COLO829 (cell line): ENCODE measurements at regions not wholly inside any gene's neighbourhood (a gene's known extent, or its start where the extent isn't known, plus 50 kb on each side); places are given as distances from the start of the nearest gene placed in this dataset.

Source experiments
- DNase-seq: peaks from one replicate; pipeline ENCODE4 v3.0.0; 2012; ENCODE audit warnings: low spot score

DNA sequence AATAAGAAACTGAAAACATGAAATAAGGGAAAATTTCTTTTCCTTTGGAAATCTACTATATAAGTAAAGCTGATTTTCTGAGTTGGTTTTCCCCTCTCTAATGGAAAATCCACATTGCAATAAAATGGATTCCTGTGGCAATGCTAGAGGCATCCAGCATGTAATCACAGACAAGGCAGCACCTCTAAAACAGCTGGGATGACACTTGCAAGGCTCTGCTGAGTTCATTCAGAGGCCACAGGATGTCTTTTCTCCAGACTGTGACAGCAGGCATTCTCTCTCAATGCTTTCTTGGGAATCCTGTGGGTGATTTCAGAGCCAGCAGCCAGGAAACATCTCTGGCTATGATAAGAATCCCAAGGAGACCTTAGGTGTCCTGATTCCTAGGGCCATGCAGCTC, 201.3 kb upstream of the BLID start:
- no peak for DNase-seq

DNA sequence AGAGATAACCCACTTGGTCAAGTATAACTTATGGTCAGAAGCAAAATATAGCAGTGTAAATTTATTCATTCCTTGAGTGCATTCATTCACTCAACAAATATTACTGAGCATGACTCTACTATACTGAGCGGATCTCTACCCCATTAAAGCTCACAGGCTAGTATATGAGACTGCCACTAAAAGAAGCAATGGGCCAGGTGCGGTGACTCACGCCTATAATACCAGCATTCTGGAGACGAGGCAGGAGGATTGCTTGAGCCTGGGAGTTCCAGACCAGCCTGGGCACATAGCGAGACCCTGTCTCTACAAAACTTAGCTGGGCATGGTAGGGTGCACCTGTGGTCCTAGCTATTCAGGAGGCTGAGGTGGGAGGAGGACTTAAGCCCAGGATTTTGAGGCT, 197.6 kb upstream of the BLID start:
- no peak for DNase-seq

DNA sequence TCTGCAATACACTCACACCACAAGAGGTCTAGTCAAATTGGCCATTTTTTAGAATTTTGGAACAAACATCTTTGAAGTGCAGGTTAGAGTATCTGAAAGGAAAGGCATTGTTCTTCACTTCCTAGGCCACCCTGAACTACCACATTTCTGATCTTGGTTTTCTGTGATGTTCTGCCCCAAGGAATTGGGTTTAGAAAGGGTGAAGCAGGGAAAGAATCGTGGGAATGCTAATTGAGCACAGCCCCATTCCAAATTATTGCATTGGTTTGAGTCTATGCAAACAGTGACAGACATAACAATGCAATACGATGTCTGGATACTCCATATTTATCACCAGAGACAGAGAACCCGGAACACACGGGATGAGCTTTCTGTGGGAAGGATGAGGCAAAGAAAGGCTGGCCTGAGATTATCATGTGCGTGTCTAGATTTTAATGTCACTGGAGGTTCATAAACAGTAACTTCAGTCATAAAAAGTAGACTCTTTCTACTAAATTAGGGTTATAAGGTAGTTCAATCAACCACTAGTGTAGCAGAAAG, 195.3 kb upstream of the BLID start:
- no peak for DNase-seq

DNA sequence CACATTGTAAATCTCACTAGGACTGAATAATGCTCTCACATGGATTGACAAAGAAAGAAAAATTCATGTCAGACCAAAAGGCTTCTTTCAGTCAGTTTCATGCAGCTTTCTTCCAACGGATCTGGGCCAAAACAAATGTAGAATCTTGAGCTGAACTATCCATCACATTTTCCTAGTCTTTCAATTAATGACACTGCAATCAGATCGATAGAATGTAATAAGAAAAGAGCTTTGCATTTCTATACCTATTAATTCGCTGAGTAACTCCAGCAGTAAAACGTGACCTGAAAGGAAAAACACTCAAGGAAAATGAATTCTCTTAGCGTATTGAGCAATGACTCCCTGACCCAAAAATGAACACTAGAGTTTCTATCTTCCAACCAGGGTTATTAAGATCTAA, 194.8 kb upstream of the BLID start:
- DNase-seq, result no peak

DNA sequence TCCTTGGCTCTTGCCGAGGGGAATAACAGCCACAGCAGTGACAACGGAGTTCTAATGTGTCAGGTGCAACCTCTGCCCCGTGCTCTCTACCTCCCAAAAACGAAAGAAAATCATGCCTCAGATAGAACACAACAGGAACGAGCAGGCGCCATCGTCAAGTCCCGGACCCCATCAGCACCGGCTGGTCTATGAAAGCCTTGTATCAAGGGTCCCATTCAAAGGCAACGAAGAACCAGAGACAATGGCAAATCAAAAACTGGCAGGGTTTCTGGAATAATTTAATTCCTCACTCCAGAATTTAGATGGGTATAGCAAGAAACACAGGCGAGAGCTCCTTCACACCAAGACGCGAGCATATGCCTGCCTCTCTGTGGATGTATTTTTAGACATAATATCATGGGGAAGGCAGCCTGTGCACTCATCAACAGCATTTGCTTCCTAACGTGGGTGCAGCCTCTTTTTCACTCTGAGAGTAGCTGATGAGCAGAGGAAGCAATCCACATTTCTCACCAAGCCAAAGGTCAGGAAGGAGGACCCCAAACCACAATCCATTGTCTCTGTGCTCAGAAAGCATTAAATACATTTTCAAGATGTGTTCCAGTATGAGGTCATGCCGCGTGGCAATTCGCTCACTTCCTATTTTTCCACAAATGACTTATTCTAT, 193.4 kb upstream of the BLID start:
- DNase-seq, result no peak

DNA sequence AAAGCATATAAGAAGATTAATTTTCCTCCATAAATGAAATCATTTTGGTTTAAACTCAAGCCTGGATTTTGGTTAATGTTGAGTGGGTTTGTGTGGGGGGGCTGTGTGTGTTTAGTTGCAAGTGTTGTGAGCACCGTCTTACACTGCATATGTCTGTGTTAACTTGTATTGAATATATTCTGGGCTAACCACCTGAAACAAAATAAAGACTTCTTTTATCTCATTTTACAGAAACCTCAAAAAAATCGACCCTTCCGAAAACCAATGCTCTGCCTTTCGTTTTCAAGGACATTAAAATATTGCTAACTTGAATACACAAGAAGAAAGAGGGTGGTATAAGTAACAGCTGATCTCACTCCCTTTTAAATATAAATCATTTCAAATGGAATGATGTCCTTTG, 192.2 kb upstream of the BLID start:
- no peak for DNase-seq

DNA sequence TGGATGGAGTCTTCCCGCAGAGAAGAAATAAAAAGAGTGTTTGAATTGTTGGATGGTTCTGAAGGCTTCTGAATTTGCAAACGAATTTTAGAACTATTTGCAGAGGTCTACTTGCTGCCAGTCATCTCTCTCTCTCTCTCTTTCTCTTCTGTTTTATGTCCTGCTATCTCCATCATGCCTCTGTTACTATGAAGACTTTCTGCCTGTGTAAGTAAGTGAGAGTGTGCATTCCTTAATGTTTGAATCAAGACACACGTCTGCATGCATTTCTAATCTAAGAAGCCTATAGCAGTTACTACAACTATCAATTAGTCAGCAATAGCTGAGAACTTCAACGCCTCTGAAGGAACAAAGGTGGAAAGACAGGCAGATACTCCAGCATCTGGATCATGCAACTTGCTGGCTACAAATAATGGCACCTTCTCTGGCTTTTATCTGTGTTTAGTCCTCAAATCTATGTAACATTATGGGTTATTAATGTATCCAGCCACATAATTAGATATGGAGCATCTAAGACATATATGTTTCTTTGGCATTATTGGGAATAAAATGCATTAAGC, 191.5 kb upstream of the BLID start:
- no peak for DNase-seq

DNA sequence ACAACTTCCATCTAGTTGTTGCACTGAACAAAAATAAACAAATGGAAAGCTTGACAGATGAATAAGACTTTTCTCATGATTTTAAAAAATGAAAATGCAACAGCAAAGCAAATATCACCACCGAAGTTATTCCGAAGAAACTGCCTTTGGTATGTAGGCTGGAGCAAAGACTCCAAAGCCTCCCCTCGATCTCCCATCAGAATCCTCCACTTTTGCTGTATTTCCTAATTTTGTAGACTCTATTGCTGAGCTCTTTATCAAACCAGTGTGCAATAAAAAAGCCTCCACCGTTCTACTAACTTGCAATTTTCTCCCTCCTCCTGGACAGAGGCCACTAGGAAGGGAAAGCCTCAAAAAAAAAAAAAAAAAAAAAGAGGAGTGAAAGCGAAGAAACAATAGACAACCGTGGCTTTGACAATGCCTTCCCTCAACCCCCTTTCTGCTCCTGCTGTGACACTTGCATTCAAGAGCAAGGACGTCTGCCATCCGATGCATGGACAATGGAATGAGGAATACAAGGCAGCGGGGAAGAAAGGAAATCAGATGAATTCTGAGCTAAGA, 190.9 kb upstream of the BLID start:
- DNase-seq, result no peak

DNA sequence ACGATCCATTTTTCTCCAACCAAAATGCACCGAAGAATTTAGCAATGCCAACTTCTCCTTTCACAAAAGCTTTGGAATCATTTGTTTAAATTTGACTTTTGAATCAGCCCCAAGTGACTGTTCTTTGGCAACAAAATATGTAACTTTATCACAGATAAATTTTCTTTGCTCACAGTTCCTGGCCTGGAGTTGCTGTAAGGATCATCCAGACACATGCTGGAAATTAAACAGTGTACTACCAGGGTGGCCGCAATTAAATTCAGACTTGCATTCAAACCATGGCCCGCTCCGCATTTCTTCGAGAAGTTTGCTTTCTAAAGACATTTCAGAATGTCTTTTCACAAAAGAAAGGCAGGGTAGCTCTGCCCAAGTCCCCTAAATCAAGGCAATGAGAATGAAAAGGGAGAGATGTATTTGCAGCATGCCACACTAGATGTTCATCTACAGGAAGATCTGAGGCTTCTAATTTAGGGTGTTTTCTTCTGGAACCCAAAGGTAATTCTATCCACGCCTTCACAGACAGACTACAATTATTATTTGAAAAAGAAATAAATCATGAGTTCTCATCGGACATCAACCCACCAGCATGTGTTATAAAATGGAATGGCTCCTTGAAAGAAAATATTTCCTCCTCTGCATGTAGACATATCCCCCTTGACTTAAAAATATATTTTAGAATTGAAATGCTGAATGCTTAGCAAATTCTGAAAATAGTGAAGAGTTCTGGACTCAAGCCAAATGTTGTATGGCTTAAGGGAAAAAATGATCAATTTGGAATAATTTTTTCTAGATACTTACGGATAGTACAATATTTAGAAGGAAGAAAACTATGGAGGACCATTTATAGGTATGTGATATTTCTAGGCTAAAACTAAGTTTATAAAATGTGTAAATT, 189.7 kb upstream of the BLID start:
- no peak for DNase-seq

DNA sequence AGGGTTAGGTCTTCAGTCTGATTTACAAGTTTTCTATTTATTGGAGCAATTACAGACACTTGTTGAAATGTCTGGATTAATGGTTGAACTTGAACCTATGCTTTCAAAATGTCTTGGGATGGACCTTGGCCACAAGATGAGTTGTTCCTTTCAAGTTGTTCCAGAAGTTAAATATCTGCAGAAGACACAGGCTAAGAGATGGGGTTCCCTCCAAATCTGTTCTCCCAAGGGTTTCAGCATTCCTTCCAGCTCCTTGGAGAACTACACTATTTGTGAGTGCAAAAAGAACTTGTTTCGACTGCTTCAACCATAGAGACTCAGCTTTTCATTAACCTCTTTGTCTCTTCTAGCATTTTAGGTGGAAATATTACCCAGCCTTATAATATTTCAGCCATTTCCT, 189.0 kb upstream of the BLID start:
- no peak for DNase-seq

DNA sequence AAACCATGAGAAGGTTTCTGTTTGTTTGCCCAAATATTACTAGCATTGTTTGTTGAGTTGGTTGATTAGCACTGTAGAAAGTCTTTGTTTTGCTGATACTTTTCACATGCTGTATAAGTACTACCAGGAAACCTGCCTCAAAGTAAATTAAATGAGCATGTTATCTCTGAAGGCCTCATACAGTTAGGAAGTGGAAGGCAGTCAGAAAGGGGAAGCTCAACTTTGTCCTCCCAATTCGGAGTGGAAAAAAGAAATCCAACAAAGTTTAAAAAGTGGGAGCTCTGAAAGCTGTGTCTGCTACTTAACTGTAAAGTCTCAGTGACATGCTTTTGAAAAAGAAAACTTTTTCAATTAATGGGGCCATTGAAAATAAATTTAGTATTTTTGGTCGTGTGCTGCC, 188.3 kb upstream of the BLID start:
- no peak for DNase-seq

DNA sequence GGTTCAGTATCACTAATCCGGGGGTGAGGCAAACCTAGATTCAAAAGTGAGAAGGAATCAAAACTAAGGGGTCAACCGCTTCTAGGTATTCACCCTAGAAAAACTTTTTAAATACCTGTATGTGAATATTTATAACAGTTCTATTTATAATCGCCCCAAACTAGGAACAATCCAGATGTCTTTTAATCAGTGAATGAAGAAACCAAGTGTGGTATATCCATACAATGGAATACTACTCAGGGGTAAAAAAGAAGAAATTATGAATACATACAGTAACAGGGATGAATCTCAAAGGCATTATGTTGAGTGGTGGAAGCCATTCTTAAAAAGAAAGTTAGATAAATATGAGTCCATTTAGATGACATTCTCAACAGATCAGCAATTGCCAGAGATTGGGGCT, 178.0 kb upstream of the BLID start:
- DNase-seq, result no peak

DNA sequence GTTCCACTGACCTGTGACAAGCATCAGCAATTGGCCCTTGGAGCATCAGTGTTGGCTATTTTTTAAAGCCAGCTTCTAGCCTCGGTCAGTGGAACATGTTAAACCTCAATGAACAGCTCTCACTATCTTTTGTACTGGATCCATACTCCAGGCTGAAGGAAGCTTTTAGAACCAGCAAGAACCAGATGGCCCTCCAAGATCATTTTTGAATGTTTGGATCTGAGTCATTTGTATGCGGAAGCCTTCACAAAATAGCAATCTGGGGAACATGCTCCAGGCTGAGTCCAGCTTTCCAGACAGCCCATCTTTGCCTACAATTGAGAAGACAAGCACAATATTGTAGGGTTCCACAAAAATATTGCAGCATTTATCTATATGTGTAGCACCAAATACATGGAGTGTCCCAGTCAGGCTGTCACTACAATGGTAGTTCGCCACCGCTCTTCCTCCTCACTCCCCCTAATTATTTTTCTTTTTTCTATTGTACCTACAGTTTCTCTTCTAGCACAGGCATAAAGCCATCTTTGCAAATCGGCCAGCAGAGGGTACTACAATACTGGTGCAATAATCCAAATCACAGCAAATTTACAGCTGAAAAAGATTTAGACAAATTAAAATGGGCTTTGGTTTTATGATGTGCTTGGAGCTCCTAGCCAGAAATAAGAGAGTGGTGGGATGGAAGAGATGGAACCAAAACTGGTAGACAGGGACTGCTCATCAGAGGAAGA, 177.4 kb upstream of the BLID start:
- DNase-seq, result no peak

DNA sequence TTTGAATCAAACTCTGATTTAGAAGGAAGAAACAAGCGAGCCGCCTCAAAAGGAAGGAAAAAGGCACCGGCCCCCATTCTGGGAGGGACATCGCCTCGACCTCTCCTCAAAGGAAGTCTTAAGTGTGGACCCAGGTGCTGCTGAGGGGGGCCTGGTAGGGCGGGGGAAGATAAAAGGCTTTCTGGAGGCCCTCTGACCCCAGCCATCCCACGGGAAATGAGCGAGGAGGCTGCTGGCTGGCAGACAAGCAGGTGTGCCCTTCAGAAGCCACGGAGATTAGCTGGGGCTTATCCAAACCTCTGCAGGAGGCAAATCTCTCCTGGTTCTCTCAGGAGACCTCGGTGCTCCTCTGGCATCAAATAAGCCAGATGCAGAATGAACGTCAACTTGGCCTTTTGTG, 171.4 kb upstream of the BLID start:
- no peak for DNase-seq

DNA sequence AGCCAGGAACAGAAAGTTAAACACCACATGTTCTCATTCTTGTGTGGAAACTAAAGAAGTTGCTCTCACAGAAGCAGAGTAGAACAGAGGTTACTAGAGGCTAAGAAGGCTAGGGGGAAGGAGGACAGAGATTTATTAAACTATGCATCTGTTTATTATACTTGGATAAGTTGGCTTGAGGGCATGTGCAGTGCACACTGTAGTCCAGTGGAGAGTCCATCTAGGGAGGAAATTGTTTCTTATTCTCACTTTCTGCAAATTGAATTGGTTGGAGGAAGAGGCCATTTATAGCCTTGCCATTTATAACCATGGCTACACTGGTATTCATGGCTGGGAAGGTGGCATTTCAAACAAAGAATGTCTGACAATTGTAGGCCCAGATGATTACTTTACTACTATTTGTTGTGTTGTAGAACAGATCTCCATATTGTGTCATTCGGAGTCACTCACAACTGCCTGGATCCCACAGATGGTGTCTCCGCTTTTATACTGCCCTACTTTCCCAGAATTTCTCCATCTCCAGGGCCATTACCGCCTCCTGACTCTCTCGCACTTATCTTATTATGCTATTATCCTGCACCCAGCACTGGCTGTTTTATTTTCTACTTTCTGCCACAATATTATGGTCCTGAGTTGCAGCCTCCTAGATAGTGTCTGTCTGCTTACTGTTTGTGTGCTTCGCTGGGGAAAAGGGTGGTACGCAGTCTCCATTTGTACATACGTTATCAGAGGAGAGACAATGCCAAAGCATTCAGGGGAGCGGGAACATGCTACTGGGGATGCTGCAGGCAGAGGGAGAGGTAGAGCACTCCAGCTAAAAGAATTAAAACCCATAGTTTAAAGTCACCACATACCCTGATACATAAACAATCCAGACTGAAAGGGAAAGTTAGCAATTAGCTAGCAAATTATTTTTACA, 169.3 kb upstream of the BLID start:
- no peak for DNase-seq

DNA sequence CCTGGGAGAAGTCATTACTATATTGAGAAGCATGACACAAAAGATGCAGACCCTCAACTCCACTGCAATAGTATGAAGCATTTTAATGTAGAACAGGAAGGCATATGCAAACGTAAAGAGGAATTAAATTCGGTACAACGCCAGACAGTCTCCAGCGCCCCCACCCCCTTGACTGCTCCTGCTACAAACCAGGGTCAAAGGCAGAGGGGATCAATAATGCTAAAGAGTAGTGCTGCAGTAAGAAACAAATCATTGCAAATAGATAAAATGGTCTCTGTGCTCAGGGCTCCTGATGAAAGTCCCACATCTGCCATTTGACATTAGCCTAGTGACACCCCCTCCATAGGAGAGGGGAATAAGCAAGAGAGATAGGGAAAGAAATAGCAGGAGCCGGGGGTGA, 164.9 kb upstream of the BLID start:
- DNase-seq, result no peak

DNA sequence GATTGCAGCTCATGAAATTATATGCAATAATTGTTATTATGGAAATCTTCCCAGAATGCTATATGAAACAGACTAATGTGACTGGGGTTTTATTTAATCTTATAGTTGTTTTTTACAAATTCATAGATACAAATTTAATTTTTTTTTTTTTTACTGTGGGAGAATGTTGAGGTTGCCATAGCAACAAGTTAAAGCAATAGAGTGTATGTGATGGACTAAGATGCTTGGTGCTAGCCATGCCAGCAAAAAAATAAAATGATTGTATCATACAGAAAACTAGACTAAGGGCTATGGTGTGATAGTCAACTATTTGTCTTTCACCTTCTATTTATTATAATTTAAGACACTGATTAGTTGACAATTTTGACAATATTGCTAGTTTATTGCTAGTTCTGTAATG, 163.2 kb upstream of the BLID start:
- DNase-seq, result no peak

DNA sequence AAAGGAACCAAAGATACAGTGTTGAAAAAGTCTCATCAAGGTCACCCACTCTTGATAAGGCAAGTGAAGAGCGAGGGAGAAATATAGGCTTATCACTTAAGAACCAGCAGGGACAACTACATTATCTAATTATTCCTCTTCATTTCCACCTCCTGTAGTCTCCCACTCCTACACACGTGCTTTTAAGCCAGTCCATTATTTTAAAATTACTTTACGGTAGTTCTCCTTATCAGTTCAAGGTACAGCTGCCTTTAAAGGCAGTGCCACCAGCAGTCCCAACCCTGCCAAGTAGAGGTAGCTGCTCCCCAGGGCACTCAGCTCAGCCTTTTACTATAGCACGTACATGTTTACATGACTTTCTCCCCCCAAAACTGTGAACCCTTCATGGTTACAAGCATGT, 161.5 kb upstream of the BLID start:
- DNase-seq, result no peak

DNA sequence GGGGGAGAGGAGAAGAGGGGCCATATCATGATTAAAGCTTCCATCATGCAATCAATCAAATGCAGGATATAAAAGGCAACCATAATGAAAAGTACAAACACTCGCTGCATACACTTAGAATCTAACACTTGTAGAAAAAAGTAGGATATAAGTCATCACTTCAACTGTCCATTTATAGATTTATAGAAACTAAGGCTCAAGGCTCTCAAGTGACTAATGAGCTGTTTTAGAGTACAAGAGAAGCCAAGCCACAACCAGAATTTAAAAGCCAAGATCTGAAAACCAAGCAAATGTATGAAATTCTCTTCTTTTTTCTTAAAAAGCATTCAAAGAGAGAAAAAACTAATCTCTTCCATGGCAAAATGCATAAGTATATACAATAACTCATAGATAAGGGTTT, 160.2 kb upstream of the BLID start:
- DNase-seq, result no peak

DNA sequence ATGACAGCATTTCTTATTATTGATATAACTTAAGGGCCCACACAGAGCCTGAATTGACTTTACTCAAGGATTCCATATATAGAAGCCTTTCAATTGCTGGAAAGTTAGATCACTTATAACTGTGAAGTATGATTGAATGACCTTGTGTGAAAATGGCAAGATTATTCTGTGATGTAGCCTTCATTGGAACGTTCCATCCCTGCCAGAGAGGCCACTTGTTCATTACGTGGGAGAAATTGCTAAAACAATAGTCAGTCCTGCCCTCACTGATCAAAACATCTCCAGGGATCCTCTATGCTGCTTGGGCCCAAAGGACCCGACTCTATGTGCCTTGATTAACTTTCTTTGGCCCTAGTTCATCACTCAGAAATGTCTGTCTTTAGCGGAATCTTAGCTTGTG, 159.5 kb upstream of the BLID start:
- no peak for DNase-seq
